NCI-H524 (cell line): ENCODE measurements at regions not wholly inside any gene's neighbourhood (a gene's known extent, or its start where the extent isn't known, plus 50 kb on each side); places are given as distances from the start of the nearest gene placed in this dataset.
"Not testable (repeated sequence)": the region's sequence is repeated elsewhere in the genome, so short reads cannot be mapped to it uniquely, and the experiment has no call there.

Experiments used
- DNase-seq, 2 experiments: peaks; one replicate each; lab custom pipeline; 2025; lab: John Stamatoyannopoulos, UW

DNA sequence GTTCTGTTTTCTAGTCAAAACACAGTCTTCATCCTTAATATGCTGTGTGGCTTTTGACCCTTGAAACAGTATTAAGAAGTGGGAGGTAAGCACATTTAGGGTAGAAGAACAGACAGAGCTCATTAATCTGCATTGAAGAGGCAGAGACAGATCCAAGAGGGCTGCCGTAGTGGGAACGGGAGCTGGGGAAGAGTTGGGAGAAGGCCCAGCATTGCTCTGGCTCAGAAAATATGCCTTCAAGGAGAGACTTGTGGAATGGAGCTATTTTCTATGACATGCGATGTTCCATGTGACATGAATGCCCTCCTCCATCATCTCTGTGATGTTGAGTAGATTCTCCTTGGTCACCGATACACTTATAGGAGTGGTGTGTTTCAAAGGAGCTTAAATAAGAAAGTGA lies 273.3 kb upstream of the BOD1L1 start:
- DNase-seq = no peak

DNA sequence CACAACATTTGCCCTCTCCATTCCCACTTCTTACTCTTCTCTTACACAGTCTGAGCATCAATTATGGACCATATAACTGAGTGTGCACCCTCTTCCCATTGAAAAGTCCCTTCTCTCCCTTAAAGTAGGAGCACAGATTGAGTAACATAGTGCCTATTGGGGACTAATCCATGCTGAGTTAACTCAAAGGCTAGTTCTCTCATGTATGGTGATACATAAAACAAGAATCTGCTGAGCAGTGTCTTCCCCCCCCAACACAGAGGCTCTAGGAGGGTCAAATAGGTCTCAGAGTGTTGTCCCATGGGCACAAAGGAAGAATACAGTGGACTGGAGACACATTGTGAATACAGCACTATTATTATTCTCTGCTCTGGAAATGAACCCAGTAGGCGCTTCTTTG lies 274.6 kb upstream of the BOD1L1 start:
- no peak for DNase-seq

DNA sequence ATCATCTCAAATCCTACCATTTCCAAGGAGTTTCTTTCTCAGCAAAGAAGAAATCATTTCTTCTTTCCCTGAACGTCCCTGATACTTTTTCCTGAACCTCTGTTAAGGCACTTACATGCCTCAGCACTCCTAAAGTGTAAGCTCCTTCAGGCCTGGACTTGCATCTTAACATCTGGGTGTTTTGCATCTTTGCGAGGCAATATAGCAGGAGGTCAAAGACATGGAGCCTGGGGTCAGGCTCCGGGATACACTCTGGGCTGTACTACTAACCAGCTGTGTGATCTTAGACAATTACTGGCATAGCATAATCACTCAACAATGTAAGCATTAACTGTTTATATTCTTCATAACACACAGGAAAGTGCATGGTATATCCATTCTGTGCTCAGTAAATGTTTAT lies 275.5 kb upstream of the BOD1L1 start:
- DNase-seq = no peak

DNA sequence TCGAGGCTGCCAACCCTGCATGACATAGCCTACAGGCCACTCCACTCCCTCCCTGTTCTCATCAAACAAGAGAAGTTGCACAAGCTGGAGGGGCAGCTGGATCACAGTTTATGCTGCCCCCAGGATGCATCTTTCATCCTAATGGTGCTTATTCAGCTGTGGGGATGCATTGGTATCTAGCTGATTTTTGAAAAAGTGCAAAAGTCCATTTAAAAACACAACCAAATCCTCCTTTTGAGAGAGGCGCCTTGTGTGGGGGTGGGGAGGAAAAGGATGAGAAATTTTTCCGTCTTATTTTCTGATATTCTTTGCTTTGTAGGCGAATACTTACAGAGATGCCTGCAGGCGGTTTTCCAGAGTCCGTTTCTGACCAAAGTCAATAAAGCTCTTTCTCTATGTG lies 276.4 kb upstream of the BOD1L1 start:
- no peak for DNase-seq

DNA sequence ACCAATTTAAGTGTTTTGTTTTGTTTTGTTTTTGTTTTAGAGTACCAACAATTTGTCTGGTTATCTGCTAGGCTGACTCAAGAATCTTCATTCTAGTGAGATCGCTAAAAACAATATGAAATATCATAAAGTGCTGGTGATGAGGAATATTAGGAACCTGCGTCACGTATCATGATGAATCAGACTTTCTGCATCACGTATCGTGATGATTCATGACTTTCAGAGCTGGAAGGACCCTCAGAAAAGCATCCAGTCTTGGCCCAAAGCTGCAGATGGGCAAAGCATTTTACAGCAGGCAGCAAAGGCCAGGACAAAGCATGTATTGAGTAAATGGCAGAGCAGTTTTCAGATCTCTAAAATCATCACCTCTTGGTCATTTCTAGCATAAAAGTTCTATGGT lies 278.0 kb upstream of the BOD1L1 start:
- no peak for DNase-seq

DNA sequence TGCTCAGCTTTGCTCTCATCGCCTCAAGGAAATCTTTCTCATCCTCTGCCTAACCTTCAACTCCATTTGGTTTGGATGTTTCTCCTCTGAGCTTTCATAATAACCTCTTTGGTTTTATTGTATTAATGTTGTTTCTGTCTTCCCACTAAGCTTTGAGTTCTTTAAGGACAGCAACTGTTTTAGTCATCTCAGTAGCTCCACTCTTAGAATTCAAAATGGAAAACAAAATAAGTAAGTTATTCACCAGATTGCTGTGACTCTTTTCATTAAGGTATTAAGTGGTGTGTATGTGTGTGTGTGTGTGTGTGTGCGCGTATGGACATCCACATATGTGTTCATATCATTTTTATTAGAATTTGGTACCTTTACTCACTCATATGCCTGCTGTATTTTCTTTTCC lies 279.2 kb upstream of the BOD1L1 start:
- no peak for DNase-seq

DNA sequence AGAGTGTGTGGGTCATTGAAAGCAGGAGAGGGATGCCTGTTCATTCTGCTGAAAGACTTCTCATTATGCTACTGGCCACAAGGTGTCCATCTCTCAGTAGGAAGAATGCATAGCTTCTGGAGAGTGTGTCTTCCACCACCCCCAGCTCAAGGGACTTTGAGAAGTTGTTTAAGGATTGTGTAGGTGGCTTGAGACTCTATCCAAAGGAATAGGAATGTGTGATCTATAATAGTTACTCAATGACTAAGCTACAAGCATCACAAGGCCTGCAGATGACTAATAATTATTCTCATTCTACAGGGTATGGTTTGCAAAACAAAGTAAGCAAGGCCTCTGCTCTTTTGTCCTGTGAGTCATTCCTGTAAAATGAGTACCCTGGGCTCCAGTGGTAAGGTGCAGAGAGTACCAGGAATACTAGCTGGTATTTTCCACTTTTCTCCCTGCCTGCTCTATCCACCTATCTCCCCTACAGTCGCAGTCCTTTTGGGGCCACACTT lies 279.8 kb upstream of the BOD1L1 start:
- DNase-seq = no peak

DNA sequence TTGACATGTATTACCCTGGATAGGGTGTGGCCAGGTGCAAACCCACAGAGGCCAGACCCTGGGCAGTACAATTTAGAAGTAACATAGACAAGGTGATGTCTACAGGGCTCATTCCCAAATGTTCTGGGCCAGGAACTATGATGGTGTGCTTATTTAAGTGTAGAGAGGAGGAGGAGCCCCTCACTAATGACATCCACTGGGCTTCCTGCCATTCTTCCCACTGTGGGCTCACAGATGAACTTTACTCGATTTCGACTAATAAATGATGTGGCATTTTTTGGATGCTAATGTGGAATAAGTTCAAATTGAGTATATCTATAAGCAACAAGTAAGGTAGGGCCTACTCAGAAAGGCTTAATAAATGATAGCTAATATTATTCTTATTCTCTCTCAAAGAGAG lies 280.9 kb upstream of the BOD1L1 start:
- DNase-seq = no peak

DNA sequence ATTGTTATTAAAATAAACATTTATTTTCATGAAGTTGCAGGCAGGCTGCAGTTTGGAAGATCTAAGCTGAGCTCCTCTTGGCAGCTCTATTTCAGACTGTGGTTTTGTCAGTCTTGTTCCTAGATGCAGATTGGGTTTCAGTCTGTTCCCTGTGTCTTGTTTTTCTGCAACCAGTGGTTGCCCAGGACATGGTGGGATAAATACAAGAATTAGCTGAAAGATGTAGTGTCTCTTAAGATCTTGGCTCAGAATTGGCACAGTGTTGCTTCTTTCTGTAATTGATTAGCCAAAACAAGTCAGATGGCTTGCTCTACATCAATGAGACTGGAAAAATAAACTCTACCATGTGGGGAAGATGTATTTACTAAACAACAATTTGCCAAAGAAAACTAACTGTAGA lies 283.0 kb upstream of the BOD1L1 start:
- DNase-seq = no peak

DNA sequence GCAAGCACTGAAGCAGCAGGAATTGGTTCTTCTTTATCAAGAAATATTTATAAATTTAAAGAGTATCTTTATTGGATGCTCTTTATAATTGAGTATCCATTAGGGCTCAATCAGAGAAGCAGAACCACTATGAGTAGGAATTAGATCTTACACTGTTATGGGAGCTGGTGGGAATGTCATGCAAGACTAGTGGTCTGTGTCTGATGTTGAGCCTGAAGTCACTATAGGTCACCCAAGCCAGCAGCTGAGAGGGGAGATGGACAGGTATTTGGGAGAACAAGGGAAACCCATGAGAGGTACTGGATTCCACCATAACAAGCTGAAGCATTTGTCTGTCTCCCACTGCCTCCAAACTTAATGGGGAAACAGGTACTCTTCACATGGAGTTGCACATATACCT lies 283.7 kb upstream of the BOD1L1 start:
- DNase-seq = no peak

DNA sequence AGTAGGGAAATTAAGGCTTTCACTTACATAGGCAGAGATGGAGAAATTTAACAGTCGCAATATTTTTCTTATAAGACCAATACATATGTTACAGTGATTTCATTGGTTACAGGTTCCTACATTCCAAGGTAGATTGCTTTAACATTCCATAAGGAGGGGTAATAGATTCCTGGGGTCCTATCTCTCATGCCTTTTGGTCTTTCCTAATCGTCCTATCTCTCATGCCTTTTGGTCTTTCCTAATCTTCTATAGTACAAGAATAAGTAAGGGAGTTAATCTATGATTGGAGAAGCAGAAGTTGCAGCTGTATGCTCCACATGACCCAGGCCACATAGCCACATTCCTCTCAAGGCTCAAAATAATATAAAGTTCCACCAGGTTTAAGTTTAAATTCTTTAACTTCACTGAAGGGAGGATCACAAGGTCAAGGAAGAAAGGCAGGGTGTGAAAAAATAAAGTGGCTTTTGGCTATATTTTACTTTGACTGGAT lies 285.0 kb upstream of the BOD1L1 start:
- DNase-seq = no peak

DNA sequence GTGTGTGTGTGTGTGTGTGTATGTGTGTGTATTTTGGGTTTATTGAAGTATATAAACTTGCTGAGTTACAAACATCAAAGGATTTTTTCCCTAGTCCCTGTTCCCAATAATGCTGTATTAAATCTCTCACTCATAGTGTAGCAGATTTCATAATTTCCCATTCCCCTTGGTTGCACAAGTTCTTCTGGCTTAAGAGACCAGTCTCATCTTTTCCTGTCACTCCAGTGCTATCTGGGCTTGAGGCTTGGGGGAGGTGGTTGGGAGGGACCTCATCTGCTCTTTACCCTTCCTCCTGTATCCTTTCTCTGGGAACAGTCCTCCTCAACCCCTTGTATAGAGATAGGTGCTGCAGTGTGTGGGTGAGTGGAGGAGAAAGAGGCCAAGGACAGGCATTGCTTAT lies 285.4 kb upstream of the BOD1L1 start:
- no peak for DNase-seq

DNA sequence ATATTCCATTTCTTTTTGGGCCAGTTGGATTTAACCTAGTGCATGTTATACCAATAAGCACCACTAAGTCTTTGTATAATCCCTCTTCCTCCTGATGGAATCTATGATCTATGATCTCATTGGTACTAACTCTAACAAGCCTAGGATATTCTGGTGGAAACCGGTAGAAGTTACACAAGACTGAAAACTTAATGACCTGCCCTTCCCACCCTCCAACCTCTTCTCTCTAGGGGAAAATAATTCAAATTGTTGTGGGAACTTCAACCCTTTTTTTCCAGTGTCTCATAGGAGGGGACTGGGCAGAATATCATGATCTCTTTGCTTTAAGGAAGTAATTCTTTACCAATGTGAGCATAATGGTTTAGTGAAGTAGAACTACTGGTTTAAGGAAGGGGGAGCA lies 289.5 kb upstream of the BOD1L1 start:
- no peak for DNase-seq

DNA sequence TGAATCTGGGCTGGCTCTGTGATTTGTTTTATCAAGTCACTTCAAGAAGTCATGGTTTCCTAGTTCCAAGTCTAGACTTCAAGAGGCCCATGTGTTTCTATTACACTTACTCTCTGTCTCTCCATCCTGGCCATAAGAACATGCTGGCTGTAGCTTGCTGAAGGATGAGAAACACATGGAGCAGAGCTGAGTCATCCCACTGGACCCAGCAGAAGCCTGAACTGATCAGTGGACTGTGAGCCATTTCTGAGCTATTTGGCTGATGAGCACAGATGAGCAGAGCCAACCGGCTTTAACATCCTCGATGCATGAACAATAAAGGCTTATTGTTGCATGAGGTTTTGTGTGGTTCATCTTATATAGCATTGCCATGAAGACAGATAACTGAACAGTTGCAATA lies 290.6 kb upstream of the BOD1L1 start:
- DNase-seq = no peak

DNA sequence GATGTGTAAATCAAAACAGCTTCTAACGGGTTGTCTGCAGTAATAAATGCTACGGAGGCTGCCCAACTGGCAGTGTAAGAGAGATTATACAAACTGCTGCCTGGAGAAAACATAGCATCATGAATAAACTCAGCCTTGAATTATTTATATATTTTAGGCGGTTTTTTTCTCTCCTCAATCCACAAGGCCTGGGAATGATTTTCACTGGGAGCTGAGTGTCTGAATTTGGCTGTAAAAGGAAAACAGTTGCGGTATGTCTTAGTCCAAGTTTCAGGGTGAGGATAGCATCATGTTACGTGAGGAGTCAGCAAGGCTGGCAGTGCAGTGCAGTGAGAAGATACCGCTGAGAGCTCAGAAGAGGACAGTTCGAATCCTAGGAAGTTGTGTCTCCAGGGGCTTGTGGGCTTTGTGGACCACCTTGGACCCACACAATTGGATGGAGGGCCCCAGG lies 291.5 kb upstream of the BOD1L1 start:
- no peak for DNase-seq

DNA sequence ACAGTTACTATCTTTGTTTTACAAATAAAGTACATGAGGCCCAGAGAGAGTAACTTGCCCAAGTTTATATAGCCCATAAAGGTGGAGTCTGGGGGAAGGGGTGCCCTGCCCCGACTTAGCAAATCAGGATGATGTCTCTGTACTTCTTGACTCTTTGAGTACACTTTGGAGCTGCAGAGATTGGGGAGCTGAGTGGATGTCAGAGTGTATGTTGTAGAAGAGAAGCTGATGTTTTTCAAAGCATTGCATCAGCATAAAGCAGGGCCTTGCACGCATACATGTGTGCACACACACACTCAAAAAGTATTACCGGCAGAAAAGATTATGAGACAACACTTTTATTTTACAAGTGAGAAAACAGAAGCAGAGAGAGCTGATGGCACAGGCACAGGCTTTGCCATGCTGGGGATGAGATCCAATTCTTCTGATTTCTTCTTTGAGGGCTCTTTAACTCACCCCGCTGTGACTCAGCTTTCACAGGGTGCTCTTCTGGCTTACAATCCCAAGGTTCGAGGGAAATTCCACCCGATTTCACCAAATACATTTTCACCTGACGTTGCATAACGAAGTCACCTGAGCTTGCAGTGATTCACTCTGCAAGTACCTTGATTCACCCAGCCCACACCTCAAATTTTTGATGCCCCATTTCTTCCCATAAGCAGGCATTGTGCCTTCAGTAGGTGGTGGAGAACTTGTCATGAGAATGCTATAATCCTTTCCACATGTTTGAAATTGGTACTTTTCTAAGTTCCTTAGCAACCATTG lies 292.8 kb upstream of the BOD1L1 start:
- no peak for DNase-seq

DNA sequence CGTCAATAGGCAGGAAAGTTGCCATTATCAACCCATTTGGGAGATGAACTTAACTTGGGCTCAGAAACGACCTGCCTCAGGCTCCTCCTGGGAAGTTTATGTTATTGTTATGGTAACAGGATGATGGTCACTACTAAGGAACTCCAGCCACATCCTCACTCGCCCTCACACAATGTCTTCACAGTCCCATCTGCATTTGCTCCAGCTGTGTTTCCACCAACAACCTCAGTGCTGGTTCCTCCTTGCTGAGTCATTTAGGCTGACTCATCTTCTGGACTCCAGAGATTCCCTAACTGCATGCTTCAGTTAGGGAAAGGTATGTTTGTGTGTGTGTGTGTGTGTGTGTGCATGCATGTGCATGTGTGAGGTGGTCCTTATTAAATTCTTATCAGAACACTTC lies 293.4 kb upstream of the BOD1L1 start:
- DNase-seq = no peak

DNA sequence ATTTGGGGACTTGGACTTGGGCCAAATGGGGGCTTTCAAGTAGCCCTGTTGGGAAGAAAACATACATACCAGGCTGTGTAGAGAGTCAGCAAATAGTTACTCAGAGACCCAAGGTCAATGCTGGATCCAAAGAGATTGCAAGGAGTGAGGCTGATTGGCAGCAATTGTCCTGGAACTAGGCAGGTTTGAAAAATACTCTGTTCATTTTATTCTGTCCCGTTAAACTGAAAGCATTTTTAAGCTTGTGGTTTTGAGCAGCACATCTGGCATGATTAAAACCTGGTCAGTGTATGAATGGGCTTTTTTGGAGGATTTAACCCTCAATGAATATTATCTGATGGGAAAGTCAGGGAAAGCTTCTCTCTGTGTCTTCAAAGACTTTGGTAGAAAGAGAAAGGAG lies 294.3 kb upstream of the BOD1L1 start:
- no peak for DNase-seq

DNA sequence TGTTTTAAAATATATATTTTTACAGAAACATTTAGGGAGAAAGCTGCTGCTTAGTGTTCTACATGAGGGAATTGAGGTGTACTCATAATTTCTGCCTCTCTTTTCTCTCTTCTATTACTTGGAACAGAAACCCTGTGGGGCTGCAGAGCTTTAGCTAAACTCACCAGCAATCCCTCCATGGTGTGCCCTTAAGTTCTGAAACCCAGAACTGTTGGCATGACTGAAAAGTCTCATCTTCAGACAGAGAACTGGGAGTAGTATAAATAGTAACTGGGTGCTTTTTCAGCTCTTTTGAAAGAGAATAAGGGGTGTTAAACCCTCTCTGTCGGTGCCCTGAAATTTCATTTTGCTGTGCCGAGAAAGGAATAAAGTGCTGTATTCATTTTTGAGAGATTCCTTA lies 294.9 kb upstream of the BOD1L1 start:
- DNase-seq = no peak

DNA sequence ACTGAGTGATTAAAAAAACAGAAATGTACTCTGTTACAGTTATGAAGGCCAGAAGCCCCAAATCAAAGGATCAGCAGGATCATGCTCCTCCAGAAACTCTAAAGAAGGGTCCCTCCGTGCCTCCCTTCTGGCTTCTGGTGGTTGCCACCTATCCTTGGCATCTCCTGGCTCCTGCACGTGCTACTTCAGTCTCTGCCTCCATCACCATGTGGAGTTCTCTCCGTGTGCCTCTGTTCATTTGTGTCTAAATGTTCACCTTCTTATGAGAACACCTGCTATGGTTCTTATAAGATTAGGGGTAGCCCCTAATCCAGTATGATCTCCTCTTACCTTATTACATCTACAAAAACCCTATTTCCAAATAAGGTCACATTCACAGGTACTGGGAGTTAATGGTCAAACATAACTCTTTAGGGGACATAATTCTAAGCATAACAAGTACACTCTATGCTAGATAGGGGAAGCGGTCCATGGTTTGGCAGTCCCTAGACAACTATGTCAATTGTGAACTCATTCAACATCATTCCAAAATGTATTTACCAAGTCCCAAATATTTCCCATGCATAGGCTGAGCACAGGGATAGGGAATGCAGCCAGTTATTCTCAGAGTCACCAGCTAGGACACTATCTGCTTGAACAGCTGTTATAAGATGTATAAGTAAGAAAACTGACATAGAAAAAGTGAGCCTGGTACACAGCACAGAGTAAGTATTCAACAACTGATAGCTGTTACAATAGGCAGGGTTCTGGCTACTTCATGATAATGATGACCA lies 295.5 kb upstream of the BOD1L1 start:
- DNase-seq = no peak

DNA sequence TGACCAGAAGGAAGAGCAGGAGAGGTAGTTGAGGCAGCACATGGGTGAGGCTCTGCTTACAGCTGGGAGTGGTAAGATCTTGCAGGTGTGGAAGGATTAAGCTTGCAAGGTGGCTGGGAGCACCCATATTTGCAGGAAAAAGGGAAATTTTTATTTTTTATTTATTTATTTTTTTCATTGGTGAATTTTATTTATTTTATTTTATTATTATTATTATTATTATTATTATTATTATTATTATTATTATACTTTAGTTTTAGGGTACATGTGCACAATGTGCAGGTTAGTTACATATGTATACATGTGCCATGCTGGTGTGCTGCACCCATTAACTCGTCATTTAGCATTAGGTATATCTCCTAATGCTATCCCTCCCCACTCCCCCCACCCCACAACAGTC lies 297.4 kb upstream of the BOD1L1 start:
- not testable (repeated sequence) for DNase-seq

DNA sequence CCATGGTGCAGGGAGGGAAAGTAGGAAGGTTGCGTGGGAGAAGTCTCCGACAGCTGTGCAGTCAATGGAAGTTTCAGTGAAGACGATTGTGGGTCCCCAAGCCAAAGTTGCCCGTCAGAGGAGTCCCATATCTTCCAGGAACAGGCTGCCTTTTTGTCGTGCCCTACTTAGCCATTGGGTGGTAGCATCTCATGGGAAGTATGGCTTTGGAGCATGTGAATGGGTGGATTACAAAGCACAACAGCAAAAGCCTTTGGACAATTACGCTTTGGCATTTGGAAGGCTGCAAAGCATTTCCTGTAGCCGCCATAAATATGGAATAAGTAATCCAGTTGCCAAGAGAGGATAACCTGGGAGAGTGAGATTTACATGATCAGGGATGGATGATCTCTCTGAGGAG lies 300.7 kb upstream of the BOD1L1 start:
- no peak for DNase-seq

DNA sequence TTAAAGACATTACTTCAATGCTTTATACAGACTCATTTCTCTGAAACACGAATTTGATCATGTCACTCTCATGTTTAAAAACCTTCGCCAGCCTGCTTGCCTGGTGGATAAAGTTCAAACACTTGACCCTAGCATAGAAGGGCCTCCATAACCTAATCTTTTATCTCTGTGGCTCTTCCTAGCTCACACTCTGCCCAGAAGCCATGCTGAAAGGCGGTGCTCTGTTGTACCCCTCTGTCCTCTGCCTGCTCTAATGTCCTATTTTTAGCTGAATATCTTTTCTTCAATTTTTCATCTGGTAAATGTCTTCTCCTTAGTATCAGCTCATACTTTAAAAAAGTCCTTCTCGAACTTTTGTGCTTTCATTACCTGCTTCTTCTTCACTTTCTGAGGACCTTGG lies 302.6 kb upstream of the BOD1L1 start:
- no peak for DNase-seq
